Muscle of back (tissue), 3 donors: ENCODE measurements at regions not wholly inside any gene's neighbourhood (a gene's known extent, or its start where the extent isn't known, plus 50 kb on each side); places are given as distances from the start of the nearest gene placed in this dataset.

Experiments
- DNase-seq, 3 donors: peaks; one replicate each; pipeline versions ENCODE4 v3.0.0 to v3.0.0-alpha.2; 2013

DNA sequence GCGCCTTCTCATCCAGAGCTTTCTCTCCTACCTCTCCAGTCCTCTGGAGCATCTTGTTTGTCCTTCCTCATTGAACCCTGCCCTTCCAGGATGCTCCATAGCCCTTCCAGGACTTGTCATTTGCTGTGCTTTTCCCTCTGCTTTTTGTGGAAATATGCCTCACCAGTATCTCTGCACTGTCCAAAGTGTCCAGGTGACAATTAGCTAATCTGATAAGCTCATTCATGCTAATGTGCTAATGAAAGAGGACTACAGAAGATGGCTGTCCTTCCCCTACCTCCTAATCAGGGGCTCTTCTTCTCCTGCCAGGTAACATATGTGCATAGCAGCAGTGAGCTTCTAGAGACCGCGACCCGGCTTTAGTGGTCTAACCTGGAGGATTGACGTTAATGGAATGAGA lies 58.4 kb upstream of the OTX2 start:
- DNase-seq, result no peak

DNA sequence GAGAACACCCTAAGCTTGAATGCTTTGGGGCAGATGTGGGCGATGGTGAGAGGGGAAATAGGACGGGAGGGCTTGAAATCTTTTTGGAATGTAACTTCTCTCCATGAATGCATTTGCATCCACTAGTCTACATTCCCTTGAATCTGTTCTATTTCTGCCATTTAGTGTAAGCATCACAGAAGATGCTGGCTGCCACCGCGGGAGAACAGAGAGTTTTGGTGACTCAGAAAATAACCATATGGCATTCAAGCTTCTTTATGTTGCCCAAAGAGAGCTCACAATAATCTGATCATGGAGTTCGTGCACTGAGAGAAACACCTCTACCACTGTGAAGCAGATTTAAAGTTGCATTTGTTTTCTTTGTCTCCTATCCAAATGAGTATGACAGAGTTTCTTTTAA lies 52.6 kb upstream of the OTX2 start:
- DNase-seq, result no peak

- DNase-seq, result no peak
These were observed 50.2 kb upstream of the OTX2 start for GRCh38 chr14:56860441-56860840.
